Activated B cell treated with CpG ODN at 0.5 μM for 24 hours (primary cell): ENCODE measurements at regions not wholly inside any gene's neighbourhood (a gene's known extent, or its start where the extent isn't known, plus 50 kb on each side); places are given as distances from the start of the nearest gene placed in this dataset.

Experiments used
- ATAC-seq: fragments of 200-7000 bp; cut with Tn5 transposase; one replicate; pipeline ENCODE4 v1.10.0; 2021; ENCODE audit warnings: low read depth, mild to moderate bottlenecking, moderate library complexity
- CTCF ChIA-PET: fragments of 350-600 bp; sonication (Branson Sonifier 250); formaldehyde crosslinking; loops from one replicate; lab custom pipeline; 2021; ENCODE audit warnings: antibody characterized with exemption; lab: Charles Lee
- POLR2A ChIA-PET: fragments of 350-600 bp; sonication (Branson Sonifier 250); formaldehyde crosslinking; loops from one replicate; lab custom pipeline; 2021; ENCODE audit warnings: antibody characterized with exemption; lab: Charles Lee
- DNase-seq: peaks from one replicate; pipeline ENCODE4 v3.0.0; 2022
- H3K27ac Mint-ChIP-seq: one replicate; pipeline ENCODE4 v1.8.0; 2020; ENCODE audit warnings: mixed read lengths
- H3K27me3 Mint-ChIP-seq: one replicate; pipeline ENCODE4 v1.8.0; 2021; ENCODE audit warnings: mixed read lengths
- H3K36me3 Mint-ChIP-seq: one replicate; pipeline ENCODE4 v1.8.0; 2021; ENCODE audit warnings: low read depth, mixed read lengths
- H3K4me1 Mint-ChIP-seq: one replicate; pipeline ENCODE4 v1.8.0; 2021; ENCODE audit warnings: mixed read lengths
- H3K4me3 Mint-ChIP-seq: one replicate; pipeline ENCODE4 v1.8.0; 2020; ENCODE audit warnings: mild to moderate bottlenecking, mixed read lengths
- H3K9me3 Mint-ChIP-seq: one replicate; pipeline ENCODE4 v1.8.0; 2020; ENCODE audit warnings: mixed read lengths
- CTCF ChIP-seq: fragments of 200-600 bp; IDR thresholded peaks from one replicate; pipeline ENCODE4 v1.8.0; 2022; ENCODE audit warnings: antibody characterized with exemption, mild to moderate bottlenecking
- intact Hi-C: fragments of 100-400 bp; cut with micrococcal nuclease; formaldehyde crosslinking; loops from one replicate; pipeline ENCODE4 v1.15.1; 2024

- intact Hi-C loops, result no loop called here
- Mint-ChIP-seq H3K36me3 (no peaks in the 10 kb centered on the region), H3K27ac (no peak overlapping the region), H3K4me1 (no peaks in the 10 kb centered on the region), H3K27me3 (no peaks in the 10 kb centered on the region), H3K4me3 (no peak overlapping the region), H3K9me3 (peaks cover 3% of the 10 kb centered on the region)
- no peak for ATAC-seq
- DNase-seq, result no peak
- ChIA-PET POLR2A (no interaction called here), CTCF (no interaction called here)
- TF ChIP-seq CTCF, result no peak
Measured at GRCh38 chr3:20352546-20353179, 166.7 kb upstream of the SGO1 start.

GRCh38 chr3:20350449-20350848 lies 164.4 kb upstream of the SGO1 start:
- no peak for TF ChIP-seq CTCF
- Mint-ChIP-seq H3K27me3 (no peaks in the 10 kb centered on the region), H3K4me3 (no peak overlapping the region), H3K9me3 (no peaks in the 10 kb centered on the region), H3K4me1 (no peaks in the 10 kb centered on the region), H3K36me3 (no peaks in the 10 kb centered on the region), H3K27ac (no peak overlapping the region)
- ChIA-PET POLR2A (no interaction called here), CTCF (no interaction called here)
- DNase-seq (no peak), ATAC-seq (no peak)
- intact Hi-C loops, result no loop called here

GRCh38 chr3:20346916-20347315 lies 160.9 kb upstream of the SGO1 start:
- Mint-ChIP-seq H3K27me3 (no peaks in the 10 kb centered on the region), H3K9me3 (no peaks in the 10 kb centered on the region), H3K4me1 (peaks cover 12% of the 10 kb centered on the region), H3K36me3 (no peaks in the 10 kb centered on the region), H3K4me3 (no peak overlapping the region), H3K27ac (no peak overlapping the region)
- ChIA-PET CTCF (no interaction called here), POLR2A (no interaction called here)
- TF ChIP-seq CTCF, result no peak
- no peak for DNase-seq
- no peak for ATAC-seq
- intact Hi-C loops, result loop anchor here (10.0 kb wide), 1 partner anchor 388 kb away; no protein-coding TSS in a partner anchor

- DNase-seq (no peak), ATAC-seq (no peak)
- intact Hi-C loops, result loop anchor here (10.0 kb wide), 1 partner anchor 388 kb away; no protein-coding TSS in a partner anchor
- CTCF ChIA-PET, result no interaction called here
- no peak for TF ChIP-seq CTCF
- H3K36me3 Mint-ChIP-seq, result no peaks in the 10 kb centered on the region
- no peaks in the 10 kb centered on the region for H3K27me3 Mint-ChIP-seq
- H3K4me3 Mint-ChIP-seq, result no peak overlapping the region
- no peaks in the 10 kb centered on the region for H3K9me3 Mint-ChIP-seq
- POLR2A ChIA-PET, result no interaction called here
- H3K4me1 Mint-ChIP-seq, result peaks cover 12% of the 10 kb centered on the region
- no peak overlapping the region for H3K27ac Mint-ChIP-seq
Measured at GRCh38 chr3:20346369-20346768, 160.4 kb upstream of the SGO1 start.

- no peak for DNase-seq
- intact Hi-C loops, result loop anchor here (10.0 kb wide), 1 partner anchor 390 kb away; no protein-coding TSS in a partner anchor
- Mint-ChIP-seq H3K9me3 (no peaks in the 10 kb centered on the region), H3K27me3 (no peaks in the 10 kb centered on the region), H3K4me1 (peaks cover 12% of the 10 kb centered on the region), H3K4me3 (no peak overlapping the region), H3K27ac (peak overlapping the region; percentile 60), H3K36me3 (no peaks in the 10 kb centered on the region)
- peak; percentile 84 for ATAC-seq
- ChIA-PET POLR2A (no interaction called here), CTCF (no interaction called here)
- no peak for TF ChIP-seq CTCF
Measured at GRCh38 chr3:20344400-20344959, 158.5 kb upstream of the SGO1 start.
